GM18907 (cell line): ENCODE measurements at regions not wholly inside any gene's neighbourhood (a gene's known extent, or its start where the extent isn't known, plus 50 kb on each side); places are given as distances from the start of the nearest gene placed in this dataset.

ENCODE experiments used
- ATAC-seq: cut with Tn5 transposase; IDR thresholded peaks from one replicate; pipeline ENCODE4 v1.9.1; 2021; ENCODE audit warnings: mild to moderate bottlenecking, moderate library complexity; ENCODE audit not compliant: unreplicated experiment

DNA sequence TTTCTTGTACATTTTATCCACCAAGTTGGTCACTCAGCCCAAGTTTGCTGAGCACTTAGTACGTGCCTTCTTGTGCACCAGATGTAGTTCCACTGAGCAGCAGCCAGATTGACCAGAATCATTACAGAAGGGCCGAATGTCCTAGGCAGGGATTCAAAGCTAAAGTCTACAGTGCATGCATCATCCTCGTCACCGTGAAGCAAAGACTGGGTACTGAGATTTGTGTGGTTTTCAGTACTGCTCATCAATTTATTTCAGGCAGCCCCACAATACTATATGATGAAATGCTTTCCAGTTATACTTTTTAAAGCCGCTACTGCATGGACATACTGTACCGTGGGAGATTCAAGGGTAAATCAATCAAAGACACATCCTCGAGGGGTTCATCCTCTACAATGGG lies 227.0 kb downstream of the ARRDC4 start:
- no peak for ATAC-seq

DNA sequence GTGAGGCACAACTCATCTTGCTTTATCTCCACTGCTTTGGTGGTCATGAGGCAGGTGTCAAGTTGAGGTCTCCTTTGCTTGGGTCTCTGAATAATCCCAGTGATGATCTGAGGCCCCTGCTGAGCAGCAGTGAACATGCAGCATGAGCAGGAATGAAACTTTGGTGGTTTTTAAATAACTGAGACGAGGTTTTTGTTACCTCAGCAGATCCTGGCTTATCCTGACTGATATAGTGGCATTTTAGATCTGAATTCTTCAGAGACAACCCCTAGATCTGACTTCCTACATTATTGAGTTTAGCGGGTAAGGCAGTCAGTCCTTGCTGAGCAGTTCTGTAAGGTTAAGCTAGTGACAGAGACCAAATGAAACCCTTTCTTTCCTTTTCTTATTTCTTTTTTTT lies 230.4 kb downstream of the ARRDC4 start:
- ATAC-seq: no peak

DNA sequence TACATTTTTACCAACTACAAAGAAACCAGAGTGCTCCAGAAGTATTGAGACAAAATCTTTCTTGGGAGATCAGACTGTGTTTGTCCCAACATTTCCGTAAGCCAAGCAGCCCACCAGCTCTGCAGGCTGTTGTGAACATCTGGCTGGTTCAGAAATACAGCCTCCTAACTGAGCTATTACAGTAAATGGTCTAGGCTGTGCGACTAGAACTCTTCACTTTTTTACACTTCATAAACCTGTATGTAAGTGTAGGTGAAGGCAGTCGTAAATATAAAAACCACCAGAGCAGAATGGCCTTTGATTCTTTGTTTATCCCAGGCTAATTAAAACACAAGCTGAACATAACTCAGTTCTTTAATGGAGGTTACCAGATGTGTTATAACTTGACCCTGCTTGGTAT lies 235.3 kb downstream of the ARRDC4 start:
- ATAC-seq: no peak

- no peak for ATAC-seq
Measured at GRCh38 chr15:98196371-98196770, 235.9 kb downstream of the ARRDC4 start.

DNA sequence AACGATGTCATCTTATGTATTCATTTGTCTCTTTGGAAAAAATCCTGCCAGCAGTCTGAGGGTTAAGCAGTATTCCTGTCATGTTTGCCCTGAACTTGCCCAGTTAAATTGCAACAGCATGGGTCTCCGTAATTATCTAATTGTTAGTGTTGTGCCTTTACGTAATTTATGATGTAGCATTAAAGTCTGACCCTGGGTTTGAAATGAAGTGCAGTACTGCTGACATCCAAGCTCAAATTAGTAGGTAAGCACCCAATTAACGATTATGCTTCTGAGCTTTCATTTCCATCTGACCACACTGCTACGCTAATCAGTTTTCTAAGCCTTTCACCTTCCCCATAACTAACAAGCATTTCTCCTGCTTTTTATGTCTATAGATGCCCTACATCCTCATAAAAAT lies 241.8 kb downstream of the ARRDC4 start:
- no peak for ATAC-seq

DNA sequence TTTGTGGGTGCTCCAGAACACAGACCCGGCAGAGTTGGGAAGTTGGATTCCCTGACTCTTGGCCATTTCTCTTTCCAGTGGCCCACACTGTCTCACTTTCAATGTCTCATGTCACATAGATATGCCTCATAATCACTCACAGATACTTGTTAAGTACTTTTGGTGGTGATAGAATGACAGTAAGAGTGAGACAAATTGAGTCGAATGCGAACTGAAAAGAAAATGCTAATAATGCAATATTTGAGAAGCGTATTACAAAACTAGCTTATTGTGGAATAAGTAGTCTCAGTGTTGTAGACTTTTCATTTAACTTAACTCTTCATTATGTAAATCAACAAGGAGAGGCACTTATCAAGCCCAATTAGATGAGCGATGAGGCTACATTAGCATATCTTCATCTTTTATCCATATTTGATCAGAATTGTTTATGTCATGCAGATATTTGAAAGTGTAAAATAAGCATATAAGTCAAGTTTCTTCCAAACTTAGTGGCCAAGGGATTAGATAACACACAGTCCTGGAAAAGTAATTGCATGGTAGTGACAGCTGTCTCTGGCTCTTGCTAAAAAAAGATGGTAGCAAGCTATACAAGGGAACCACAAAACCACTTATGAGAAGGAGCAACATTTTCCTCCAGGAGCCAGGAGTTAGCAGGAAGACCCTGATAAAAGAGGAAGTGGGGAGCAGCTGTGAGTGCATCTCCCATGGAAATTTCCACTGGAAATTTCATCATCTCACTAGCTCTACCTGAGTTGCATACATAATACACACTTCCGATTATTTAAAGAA lies 243.6 kb downstream of the ARRDC4 start:
- no peak for ATAC-seq

DNA sequence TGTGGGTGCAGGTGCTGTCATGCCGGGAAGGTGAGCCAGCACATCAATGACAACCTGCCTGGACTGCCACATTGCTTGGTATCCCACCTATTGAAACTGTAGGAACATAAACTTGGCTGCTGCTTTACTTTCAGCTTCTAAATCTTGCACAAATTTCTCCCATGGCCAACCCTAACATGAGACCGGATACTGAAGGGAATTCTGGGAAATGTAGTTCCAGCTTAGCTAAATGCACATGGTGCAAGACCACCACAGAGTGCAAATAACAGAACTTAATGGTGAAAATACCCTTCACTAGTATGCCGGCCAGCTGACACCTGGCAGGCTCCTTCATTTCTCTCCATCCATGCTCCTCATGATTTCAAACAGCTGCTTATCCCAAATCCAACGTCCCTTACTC lies 247.4 kb downstream of the ARRDC4 start:
- no peak for ATAC-seq

GRCh38 chr15:98213346-98213979 lies 253.0 kb downstream of the ARRDC4 start:
- ATAC-seq: no peak

- no peak for ATAC-seq
Measured at GRCh38 chr15:98216166-98216565, 255.7 kb downstream of the ARRDC4 start.

GRCh38 chr15:98217356-98217755 lies 256.9 kb downstream of the ARRDC4 start:
- no peak for ATAC-seq

DNA sequence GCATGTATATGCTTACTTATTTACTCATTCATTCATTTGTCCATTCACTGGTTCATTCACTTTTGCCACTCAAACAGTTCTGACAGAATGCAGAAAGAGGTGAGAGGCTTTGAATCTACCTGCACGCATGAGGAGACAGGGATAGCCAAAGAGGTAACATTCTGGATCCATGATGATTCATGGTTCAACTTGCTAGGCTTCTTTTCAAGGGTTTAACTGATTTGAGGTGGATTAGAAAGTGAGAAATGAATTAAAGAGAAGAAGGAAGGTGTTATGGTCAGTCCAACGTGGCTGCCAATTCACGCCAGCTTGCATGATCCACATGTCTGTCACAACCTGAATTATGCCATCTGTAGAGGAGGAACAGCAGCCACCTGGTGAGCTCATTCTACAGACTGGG lies 260.6 kb downstream of the ARRDC4 start:
- ATAC-seq: no peak

DNA sequence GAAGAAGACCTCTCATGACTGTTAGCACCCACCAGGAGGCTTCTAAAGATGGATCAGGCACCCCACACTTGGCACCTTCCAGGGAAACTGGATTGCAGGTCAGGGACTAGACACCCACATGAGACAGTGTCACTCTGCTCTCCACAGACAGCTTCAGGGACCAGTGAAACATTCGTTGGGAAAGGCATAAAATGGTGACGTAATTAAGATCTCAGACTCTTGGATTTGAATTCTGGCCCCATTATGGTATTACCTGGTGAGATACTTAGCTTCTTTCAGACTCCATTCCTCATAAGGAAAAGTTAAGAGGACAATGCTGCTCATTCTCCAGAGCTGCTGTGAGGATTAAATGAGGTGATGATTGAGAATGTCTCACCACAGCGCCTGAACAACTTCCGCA lies 261.1 kb downstream of the ARRDC4 start:
- no peak for ATAC-seq

DNA sequence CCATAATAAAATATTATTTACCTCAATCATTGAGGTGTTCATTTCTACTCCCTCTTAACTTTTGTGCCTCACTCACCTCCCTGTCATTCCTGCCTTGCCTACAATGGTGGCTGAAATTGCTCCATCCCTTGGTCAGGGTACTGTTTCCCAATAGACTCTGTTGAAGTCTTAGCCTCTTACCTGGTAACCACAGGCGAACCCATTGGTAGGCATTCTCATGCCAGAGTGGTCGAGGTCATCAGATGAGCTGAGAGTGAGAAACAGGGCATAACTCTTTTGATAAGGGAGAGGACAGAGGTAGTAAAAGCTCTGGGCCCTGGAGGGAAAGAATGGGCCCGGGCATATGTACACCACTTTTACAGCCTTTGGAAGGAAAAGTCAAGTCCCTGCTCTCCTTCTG lies 265.6 kb downstream of the ARRDC4 start:
- no peak for ATAC-seq

DNA sequence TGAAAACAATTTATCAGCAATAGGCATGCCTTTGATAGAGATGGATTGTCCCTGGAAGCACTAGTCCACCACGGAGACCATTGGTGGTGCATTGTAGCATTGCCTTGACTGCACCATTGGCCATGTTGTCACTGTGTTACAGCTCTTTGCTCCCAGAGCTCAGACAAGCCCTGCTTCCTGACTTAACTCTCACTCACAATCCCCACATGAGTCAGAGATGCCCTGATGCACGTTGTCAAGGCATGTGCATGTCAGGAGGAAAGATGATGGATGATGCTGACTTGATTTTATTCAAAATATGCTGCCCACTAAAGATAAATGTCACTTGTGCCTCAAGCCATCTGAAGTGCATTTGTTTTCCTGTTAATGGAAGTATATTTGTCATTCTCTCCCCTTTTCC lies 266.1 kb downstream of the ARRDC4 start:
- ATAC-seq: no peak

DNA sequence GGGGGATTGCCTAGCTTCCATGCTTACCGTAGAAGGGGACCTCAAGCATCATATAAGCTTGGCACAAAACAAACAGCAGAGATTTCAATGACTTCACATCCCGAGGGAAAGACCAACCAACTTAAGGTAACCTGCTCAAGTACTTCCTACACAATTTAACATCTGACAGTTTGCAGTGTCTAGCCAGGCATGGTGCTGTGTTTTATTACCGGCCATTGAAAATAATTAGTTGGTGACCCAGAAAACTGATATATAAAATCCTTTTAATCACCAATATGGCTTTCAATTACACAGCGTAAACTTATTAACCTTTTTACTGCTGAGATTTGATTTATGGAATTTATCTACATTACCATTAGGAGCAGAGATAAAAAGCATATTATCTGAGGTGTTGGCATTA lies 268.3 kb downstream of the ARRDC4 start:
- no peak for ATAC-seq

DNA sequence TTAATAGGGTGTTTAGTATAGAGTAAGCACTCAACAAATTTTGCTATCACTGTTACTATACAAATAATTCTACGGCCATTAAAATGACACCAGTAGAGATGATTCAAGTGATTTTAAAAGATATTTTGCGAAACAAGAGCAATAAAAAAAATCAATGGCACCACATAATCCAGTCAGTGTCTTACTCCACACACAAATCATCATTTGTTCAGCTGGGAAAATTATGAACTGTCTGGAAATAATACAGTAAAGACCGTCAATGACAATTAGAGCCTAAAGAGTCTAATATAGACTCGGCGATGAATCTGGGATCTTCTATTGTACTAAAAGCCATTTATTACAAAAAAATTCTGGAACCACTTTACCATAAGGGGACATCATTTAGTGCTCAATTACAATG lies 270.5 kb downstream of the ARRDC4 start:
- ATAC-seq: no peak

DNA sequence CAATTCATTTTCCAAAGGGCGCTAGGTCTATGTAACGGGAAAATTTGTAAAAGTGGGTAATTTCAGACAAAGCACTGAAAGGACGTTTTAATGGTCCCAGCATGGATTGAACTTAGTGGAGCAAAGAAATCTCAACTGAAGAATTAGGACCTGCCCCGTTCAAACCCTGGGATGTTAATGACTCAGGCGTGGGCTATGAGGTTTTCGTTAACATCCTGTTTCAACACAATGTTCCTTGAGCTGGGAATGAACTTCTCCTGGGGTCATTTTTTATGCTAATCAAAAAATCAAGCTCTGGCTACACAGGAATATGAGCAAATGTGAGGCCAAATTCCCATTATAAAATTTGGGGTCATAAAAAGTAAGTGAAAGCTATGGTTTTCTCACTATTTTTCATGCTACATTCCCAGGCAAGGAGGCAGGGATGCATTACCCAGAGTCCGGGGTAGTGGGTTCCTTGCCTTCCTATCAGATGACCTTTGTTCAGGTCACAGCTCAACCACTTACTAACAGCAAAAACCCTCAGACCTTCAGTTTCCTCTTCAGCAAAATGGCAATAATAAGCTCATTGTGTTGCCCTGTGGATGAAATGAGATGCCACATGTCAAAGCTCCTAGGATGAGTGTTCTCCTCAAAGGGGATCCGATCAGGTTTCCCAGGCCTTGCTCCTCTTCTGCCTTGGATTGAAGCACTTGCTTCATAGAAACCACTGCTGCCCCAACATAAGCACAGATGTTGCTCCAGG lies 271.4 kb downstream of the ARRDC4 start:
- ATAC-seq: no peak

- no peak for ATAC-seq
Measured at GRCh38 chr15:98232761-98233160, 272.3 kb downstream of the ARRDC4 start.

DNA sequence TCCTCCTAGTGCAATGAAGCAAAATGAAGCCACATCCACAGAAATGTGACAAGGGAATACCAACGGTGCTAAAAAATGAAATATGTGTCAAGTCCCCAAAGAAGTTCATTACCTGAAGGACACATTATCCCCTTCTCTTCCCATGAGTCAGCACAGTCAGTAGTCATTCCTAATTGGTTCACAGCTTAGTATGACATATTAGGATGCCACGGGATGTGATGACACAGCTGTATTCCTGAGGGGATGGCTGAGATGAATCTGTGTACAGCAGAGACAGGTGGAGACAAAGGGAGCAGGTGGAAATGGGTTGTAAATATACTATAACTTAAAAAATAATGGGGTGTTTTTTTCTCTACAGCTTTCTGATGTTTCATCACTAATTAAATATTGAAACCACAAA lies 273.4 kb downstream of the ARRDC4 start:
- ATAC-seq: no peak

DNA sequence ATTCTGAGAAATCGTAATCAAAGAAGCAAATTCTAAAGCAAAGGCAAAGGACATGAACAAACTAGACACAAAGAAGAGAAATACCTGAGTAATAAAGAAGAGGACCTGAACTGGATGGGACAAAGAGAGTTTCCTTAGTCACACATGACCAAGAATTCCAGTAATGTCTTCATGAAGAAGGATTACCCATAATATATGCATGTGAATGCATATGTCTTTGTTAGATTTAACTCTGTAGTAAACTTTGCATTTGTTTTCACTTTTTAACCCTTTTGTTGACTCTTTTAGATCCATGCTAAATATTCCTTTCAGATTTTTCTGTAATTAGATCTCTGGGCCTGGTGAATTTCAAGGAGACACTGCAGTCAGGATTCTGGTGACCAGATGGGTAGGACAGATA lies 279.8 kb downstream of the ARRDC4 start:
- ATAC-seq: no peak

DNA sequence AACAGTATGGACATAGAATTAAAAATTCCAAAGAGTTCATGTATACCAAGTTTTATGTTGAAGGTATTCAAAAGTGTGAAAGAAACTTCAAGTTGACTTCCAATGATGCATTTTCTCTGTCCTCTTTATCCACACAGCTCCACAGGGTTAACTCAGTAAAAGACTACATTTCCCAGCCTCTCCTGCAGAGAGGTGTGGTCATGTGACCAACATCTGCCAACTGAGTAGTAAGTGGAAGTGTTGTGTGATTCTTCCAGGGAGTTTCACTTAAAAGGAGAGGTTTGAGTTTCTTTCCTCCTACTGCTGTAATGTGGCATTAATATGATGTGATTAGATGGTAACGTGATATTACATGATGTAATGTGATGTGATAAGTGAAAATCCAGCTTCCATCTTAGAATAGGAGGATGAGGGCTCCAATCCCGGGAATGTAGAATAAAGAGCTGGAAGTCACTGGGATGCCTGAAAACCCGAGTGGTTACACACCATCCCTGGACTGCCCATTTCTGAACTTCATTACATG lies 280.6 kb downstream of the ARRDC4 start:
- no peak for ATAC-seq

- ATAC-seq: no peak
Measured at GRCh38 chr15:98257290-98257689, 296.8 kb downstream of the ARRDC4 start.
